GM19463 (cell line): ENCODE measurements at regions not wholly inside any gene's neighbourhood (a gene's known extent, or its start where the extent isn't known, plus 50 kb on each side); places are given as distances from the start of the nearest gene placed in this dataset.

Experiments used
- ATAC-seq: cut with Tn5 transposase; IDR thresholded peaks from one replicate; pipeline ENCODE4 v1.9.1; 2021; ENCODE audit warnings: mild to moderate bottlenecking, moderate library complexity; ENCODE audit not compliant: unreplicated experiment

DNA sequence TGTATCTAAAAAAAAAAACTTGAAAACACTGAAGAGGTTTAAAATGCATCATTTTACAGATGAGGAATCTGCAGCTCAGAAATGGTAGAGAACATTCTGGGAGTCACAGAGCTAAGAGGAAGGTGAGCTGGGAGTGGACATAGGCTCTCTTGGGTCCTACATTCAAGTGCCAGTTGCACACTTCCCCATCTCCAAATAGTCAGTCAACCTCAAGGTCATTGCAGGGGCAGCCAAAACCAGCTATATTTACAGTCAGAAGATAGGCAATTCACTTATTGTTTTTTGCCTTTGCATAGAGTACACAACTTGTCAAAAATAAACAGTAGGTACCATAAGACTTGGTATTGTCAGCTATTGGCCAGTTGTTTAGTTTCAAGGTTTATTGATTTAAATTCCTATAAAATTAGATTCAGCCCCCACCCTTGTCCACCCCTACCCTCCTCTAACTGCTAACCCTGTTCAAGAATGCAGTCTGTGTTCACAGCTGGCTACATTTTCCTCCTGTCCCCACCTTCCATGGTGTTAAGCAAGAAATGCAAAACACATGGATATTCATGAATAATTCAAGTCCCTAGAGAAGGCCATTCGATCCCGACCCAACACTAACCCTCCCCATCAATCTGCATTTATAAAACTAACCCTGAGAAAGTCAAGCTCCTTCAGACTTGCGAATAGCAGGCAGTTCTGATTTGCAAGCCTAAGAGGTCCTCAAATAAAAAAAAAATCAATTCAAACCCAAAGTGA lies 567.0 kb upstream of the MCTP2 start:
- no peak for ATAC-seq

DNA sequence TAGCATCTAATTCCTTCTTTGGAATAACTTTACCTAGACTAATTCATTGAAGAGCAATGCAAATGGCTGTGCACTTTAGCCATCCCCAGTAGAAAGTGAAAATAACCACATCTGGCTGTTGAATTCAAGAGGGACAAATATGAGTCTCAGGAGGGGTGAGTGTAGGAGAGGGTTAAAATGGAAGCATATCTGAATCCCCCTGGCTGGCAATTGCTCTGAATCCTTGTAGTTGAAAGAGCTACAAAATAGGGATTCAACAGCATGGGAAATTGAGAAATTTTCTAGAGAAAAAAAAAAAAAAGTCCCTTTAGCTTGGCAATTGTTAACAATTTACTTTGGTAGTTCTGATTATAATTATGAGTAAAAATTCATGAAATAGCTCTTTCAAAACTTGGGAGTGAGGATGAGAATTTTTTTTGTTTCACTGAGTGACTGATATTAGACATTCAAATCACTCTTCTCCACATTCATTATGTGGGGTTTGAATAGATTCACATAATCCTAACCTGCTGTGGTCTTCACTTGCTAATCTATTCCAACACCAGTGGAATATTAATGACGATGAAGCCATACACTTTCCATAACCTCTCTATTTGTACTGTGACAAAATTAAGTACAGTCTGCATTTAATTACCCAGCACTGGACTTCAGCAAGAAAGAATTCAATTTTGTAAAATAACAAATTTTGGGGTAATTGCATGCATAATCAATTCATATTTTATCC lies 569.0 kb upstream of the MCTP2 start:
- ATAC-seq, result no peak

DNA sequence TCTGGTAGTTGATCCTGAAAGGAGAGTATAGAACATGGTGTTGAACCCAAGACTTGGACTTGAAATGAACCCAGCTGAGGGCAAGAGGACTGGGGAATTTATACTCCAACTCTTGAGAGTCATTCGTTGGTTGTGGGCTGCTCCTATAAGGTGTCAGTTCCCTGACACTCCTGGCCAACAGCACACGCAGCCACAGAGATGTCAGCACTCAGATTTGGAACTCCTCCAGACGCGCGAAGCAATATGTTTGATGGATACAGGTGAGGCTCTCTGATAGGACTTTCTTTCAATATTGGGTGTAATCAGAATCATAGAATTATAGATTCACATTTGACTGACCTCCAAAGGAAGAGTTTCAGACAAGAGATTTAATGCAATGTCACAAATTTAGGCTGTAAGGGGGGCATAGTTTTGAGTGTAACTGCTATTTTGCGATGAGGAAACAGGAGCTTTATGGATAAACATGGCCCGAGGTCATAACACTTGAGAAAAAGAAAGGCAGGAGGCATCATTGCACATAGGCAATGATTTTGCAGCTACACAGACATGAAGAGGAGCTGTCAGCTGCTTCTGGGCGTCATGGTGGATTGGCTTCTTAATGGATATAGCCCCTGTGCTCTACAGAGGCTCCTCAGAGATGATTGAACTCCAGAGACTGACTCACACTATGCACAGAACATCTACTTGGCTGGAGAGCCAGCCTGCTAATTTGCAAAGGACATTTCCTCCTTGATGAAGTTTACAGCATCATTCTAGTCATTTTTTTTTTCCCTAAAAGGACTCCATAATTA lies 569.2 kb upstream of the RGMA start:
- no peak for ATAC-seq

DNA sequence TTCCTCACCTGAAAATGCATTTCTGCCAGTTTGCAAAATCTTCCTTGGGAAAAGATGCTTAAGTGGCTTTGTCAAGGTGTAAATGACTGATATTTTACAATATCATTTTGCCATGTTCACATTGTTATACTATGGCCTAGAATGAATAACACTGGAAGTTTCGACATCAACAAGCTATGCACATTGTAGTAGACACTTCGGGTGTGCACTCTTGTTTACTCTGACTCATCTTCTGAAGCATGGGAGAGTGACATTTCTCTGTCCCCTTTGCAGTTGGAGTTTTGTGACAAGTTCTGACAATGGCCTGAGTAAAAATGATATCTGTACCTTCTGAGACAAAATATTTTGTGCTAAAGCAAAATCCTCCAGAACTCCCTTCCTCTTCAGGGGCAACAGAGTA lies 567.0 kb upstream of the RGMA start:
- ATAC-seq, result no peak

DNA sequence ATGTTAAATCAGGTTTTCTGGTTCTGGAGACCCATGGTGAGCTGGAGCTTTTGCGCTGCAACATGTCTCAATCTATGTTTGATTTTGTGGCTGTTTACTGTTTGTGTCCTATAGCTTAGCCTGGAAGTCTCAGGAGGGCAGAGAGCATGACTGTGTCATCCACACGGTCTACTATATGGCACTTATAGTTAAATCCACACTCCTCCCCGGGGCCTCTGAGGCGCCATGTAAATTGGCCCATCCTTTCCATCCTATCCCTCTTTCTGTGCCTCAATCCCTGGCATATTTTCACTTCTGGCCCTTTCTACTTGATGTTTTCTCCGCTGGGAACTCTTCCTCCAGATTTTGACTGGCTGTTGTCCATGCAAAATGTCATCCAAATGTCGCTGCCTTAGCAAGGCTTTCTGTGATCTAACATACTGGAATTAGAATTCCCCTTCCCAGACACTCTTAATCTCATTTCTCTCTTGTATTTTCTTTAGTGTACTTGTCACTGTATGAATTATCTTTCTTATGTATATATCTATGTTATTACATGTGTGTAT lies 560.8 kb upstream of the RGMA start:
- no peak for ATAC-seq

DNA sequence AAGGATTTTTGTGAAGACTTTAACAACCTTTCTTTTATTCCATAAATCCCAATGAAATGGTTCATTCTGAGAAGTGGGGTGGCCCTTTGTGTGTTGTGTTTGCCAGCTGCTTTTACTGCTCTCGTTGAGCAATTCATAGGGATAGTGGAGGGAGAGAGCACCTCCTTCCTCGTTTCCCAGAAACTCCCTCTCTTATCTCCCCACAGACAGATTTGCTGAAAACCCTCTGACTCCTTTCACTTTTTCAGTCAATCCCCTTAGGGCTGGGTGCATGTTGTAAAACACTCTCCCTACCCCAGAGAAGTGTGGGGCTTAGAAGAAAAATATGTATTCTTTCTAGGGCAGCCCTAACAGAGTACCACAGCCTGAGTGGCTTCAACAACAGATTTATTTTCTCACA lies 557.2 kb upstream of the RGMA start:
- no peak for ATAC-seq

DNA sequence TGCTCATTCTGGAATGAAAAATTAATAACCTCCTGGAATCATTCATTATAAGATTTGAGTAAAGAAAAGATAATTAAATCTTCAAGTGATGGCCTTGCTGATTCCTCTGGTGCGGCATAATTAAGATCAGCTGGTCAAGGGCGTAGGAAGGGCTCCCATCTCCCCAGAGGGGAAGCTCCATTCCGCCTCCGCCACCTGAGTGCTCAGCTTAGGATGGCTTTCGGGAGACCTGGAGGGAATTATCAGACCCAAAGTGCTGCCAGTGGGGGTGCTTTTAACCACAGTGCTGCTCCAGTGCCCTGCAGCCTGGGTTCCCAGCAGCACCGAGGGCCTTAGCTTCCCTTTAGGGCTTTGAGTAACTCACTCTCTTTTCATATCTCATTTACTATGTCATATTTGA lies 556.6 kb upstream of the RGMA start:
- ATAC-seq, result no peak

DNA sequence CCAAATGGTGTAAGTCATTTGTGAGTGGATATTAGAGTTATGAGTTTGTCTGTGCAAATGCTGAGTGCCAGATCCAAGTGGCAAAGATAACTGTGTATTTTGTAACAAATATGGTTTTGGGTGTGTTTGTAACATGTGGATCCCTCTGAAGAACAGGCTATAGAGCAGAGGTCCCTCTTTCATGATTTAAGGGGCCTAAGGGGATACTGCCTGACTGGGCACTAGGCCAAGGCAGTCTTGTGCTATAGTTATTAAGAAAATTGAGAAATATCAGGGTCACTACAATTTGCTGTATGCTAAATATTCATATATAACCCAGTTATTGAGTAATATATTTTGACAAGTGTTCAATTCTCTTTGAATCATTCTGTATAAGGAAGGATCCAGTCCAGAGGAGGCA lies 555.6 kb upstream of the RGMA start:
- ATAC-seq, result no peak

DNA sequence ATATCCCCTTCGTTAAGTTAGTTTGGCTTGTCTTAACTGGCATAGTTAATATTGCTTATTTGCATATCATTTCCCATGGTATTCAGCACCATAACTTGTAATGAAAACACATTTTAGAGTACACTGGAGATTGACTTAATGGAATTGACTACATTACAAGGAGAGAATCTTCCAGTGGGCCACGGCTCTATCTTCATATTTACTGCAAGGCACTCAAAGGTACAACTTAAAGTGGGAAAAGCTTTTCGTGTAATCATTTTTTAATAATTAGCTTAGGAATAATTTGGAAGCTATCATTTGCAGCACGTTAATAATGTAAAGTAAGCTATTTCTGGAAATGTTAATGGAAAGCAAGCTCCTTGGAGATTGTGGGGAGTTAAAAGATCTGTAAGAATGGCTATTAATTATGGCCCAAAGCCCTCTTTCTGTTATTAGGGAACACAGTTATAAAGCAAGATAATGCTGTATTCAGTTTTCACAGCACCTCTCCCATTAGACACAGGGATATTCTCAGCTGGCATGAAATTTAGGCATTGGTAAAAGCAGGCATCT lies 551.5 kb upstream of the RGMA start:
- ATAC-seq, result no peak

DNA sequence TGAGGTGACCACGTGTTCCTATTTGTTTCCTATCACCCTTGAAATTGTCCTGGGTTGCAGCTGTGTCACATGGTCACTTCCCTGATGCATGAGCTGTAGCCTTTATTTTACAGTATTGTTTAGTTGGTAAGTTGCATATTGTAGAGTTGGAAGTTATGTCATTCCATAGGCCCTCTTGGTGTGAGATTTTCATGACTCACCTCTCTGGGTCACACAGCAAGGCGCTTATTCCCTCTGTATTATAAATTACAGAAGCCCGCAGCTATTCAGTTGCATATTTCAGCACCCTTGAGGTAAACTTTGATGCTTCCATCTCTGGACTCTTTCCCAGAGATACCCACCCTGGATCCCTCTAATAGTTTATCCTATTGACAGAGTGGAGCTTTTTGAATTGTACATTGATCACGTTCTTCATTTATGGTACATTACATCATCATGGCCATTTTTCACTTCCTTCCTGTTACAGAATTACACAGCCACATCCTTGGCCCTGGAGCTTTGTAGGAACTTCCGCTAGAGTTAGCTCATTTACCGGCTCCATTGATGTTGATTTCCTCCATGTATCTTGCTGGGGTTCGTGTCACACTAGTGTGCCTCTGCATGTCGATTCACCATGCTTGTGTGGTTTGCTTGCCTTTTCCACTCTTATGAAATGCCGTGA lies 543.1 kb upstream of the RGMA start:
- no peak for ATAC-seq

DNA sequence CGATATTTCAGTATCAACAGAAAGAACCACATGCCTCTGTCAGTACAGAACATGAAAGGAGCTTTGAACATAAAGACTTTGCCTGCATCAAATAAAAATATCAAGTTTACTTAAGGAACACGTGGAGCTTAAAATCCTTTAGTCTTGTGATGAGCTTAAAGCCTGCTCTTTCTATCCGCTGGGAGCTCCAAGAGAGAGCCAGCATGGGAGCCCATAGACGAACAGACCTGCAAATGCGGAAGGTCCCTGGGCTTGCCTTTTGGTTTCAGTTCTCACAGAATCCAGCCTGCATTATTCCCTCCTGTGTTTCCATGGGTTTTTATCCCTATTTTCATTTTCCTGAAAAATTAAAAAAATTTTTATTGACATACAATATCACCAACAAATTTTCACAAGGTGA lies 530.6 kb upstream of the RGMA start:
- ATAC-seq, result no peak

DNA sequence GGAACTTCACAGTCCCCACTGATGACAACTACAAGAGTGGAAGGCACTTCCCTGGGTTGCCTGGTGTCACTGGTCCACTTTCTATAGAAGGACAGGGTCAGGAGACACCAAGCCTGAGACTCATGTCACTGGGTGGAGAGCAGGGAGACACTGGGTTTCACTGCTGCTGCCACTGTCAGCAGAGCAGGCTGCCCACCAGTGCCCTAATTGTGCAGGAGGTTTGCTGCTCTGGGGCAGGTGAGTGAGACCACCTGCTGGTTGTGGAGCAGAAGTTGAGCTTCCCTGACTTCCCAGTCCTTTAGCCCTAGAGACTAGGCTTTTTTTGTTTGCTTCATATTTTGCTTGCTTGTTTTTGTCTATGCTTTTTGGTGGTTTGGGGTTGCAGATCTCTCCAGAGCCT lies 528.4 kb upstream of the RGMA start:
- ATAC-seq, result no peak

DNA sequence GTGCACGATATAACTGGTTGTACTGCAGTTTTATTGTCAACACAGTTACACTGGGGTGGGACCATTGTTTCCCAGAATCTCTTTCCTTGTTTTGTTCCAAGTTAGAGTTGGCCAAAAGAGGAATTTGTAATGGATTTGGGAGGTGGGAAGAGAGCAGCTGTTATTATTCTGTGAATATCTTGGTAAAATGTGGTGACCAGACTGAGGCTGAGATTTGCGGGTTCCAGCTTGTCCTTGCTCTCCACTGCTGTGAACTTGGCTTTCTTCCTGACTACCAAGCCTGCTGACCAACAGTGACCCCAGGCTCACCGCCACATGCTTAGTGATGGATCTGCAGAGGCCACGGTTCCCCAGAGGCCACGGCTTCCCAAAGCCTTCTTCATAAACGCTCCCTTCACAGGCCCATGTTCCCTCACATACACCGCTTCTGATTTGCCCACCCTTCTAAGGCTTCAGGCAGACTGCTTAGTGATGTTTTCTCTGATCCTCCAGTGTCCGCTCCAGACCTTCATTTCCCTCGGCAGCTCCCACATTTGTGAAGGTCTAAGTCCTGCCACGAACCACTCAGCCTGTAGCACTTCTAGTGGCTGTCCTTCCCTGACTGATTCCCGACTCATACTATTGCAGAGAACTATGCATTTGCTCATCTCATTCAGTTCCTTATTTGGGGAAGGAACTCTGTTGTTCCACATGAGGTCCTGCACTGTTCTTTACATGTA lies 525.5 kb upstream of the RGMA start:
- ATAC-seq, result no peak

DNA sequence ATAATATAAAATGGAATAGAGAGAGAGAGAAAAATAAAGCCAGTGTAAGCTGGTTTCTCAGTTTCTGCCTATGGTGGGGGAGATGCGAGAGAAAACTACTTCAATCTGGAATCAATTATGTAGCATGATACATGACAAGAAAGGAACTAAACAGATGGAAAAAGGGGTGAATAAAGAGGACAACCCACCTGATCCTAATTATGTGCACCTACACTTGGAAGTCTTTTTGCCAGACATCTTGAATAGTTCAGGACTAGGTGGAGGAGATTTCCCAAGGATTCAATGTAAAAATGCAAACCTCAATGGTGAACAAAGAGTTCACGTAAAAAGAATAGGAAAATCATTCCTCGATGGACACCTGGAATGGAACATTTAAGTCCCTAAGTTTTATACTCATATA lies 524.4 kb upstream of the RGMA start:
- no peak for ATAC-seq

DNA sequence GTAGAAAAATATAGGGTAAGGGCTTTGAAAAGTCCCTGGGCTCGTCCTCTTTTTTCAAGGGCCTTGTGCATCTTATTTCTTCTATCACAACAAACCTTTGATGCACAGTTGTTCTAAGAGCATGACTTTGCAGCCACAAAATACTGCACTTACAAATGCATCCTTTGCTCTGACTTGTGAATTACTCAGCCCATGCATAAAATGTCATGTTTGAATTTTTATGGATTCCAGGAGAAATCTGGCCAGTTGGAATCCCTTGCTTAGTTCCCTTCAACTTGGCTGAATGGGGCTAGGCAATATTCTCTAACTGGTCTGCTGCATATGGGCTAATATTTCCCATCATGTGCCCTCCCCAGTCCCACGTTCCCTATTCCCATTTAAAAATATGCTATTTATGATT lies 523.9 kb upstream of the RGMA start:
- ATAC-seq, result no peak

DNA sequence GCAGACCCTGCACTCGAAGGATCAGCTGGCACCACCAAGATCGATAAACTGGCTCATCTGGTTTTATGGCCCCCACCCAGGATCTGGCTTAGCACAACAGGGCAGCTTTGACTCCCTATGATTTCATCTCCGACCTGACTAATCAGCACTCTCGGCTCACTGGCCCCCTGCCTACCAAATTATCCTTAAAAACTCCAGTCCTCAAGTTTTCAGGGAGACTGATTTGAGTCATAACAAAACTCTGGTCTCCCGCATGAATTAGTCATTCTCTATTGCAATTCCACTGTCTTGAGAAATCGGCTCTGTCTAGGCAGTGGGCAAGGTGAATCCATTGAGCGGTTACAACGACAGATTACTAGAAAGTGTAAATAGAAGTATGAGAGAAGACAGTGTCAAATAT lies 521.9 kb upstream of the RGMA start:
- no peak for ATAC-seq

DNA sequence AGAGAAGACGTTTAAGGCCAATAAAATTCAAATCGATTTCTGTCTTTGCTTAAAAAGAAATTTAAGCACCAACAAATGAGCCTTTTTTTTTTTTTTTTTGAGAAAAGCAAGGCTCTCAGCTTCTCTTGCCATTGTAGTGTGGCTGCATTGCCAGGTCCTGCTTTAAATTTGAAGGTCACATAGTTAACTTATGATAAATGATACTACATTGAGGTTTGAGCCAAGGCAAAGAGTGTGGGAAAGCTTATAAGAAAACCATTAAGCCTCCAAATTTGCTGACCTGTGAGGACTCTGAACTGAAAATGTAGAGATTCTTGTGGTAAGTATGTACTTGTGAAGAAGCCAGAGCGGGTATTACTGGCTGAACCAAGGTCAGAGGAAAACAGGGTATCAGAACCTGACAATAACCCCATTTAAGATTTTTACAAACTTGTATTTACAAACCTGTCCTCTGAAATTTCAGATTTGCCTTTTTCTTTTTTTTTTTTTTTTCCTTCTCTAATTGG lies 519.7 kb upstream of the RGMA start:
- ATAC-seq, result no peak

DNA sequence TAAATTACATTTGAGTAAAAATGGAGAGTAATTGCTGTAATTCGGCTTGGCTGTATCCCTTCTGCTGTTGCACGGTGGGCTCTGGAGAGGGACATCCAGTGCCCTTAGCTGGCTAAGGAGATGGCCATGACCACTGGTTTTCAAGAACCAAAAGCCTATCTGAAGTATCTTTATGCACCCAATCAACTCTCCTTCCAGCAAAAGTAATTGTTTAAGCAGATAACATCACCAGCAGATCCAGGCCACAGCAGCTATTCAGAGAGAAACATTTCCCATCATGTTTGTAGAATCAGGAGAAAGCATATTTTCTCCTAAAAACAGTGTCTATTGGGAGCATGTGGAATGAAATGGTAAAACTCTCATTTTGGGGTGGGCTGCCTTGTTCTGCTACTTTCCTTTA lies 514.5 kb upstream of the RGMA start:
- ATAC-seq, result no peak

DNA sequence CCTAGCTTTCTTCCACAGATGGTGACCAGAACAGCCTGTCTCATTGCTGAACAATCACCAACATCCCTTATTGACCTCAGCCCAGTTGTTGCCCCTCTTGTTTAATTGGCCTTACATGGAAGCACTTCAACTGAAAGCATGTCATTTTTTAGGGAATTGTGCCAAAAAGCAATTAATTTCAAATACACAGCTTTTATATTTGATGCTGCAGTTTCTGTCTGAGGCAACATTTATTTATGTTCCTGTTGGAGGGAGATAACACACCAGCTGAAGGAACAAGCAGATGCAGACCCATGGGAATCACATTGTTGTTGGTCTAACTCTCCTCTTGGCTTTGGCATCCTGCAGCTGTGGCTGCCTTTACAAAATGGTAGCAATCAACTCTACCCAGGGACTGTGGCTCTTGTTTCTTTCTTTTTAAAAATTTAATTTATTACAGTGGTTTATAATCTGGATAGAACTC lies 498.1 kb upstream of the RGMA start:
- ATAC-seq, result no peak

DNA sequence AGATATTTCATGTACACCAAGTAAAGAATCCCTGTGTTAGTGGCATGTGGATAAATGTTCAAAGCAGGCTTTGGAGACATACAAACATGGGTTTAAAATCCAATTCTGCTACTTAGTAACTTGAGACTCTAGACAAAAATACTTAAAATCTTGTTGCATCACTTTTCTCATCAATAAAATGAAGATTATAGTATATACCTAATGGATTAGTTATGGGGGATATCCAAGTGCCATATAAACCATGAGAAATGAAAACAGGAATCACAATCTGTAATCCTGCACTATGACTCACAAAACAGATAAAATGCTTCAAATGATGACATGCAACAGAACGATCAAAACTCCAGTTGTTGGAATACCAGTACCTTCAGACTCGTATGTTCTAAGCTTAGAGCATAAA lies 496.0 kb upstream of the RGMA start:
- no peak for ATAC-seq
